Activated CD8-positive, alpha-beta memory T cell treated with anti-CD3 and anti-CD28 coated beads for 24 hours (primary cell): ENCODE measurements at regions not wholly inside any gene's neighbourhood (a gene's known extent, or its start where the extent isn't known, plus 50 kb on each side); places are given as distances from the start of the nearest gene placed in this dataset.
"Not testable (repeated sequence)": the region's sequence is repeated elsewhere in the genome, so short reads cannot be mapped to it uniquely, and the experiment has no call there.

ENCODE experiments used
- DNase-seq: peaks from one replicate; pipeline ENCODE4 v3.0.0-alpha.2; 2020

DNA sequence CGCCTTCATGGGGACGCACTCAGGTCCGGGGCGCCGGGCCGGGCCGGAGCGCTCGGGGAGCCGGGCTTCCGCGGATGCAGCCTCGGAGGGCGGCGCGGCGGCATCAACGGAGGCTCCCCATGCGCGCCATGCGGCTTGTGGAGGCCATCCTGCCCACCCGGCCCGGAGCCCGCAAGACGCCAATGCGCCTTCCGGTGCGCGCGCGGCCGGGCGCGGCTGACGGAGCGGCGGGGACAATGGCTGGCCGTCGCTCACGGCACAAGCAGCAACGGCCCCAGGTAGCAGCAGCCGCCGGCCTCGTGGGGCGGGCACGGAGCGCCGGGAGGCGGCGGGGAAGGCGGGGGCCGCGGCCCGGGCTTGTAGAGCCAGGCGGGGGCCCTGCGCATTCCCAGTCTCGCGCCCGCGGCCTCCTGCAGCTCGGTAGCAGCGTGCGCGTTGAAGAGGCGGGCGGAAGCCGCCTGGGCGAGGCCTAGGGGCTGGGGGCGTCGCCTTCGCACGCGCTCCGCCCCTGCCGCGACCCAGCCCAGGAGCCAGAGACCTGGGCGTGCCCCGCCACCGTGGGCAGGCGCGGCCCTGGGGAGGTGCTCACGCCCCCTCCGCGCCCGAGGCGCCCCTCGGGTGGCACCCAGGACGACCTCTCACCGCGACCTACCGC, 168.6 kb upstream of the PRKX start:
- DNase-seq, result not testable (repeated sequence)

DNA sequence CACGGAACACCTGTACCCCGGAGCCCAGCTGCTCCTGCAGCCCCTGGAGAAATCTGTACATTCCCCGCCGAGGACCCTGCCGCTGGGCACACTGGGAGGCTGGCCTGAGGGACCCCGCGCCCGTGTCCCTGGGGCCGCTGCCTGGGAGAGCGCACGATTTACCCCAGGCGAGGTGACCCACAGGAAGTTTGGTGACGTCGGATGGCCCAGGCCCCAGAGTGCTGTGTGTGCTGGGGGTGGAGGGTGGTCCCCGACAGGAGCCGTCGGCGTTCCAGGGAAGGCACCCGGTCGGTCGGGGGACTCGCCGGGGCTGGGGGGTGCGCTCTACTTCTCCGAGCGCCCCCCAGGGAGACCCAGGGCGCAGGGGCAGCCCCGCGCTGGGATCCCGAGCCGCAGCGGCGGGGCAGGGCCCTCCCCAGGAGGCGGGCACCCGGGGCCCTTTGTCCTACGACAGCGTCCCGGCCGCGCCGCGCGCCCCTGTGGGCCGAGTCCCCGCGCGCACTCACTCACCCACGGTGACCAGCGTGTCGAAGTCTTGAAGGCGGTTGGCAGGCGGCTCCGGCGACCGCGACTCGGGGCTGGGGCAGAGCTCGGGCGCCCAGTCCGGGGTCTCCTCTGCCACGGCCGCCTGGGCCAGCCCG, 167.9 kb upstream of the PRKX start:
- not testable (repeated sequence) for DNase-seq

DNA sequence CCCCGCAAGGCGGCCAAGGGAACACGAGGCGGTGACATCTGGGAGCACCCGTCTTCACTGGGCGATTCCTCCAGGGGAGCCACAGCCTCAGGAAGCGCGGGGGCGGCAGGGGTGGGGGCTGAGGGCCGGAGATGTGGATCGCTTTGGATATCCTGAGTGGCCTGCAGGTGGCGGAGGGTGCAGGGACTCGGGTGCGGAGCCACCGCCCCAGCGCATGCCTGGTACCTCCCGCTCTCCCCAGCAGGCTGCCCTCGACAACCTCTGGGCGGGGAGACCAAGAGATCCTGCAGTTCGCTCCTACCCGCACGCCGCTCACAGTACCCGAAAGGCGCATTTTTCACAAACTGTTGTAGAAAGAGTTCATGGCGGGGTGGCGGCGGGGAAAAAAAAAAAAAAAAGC, 162.9 kb upstream of the PRKX start:
- not testable (repeated sequence) for DNase-seq

DNA sequence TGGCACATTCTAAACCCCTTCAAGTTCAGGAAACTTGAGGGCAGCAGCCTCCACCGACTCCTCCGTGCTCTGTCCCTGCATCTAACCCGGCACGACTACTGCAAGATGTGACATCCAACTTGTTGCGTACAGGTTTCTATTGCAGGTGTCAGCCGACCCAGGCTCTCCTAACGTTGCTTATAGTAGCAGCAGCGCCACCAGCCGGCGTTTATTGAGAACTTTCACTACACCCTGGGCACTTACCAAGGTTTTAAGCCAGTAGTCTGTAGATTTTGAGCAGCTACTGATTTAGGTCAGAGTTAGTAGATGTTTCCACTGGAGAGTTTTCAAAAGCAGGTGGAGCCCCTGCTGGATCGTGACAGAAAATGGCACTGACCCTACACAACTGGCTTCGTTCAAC, 162.2 kb upstream of the PRKX start:
- DNase-seq, result not testable (repeated sequence)

DNA sequence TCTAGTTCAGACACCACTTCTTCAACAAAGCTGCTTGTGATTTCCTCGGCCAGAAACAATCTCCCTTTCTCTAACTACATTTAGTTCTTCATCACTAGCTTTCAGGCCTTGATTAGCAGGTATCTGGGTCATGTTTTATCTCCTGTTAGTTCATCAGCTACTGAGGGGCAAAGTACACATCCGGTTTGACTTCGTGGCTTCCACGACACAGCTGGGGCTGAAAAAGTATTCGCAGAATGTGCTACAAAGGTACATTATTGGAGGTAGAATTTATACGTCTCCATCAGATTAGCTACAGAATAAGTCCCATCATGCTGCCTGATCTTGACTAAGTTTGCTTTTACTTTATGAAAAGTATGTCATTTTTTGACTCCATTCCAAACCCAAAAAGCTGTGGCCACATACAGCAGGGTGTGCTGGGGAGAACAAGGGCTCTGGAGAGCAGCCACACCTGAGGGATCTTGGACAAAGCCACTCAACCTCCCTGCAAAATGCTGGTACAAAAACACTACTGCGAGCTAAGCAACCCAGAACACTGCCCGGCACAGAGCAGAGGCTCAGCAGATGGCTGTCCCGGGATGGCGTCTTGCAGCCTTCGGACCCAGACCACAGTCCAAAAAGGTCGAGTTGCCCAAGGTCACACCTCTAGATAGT, 158.9 kb upstream of the PRKX start:
- DNase-seq, result not testable (repeated sequence)

DNA sequence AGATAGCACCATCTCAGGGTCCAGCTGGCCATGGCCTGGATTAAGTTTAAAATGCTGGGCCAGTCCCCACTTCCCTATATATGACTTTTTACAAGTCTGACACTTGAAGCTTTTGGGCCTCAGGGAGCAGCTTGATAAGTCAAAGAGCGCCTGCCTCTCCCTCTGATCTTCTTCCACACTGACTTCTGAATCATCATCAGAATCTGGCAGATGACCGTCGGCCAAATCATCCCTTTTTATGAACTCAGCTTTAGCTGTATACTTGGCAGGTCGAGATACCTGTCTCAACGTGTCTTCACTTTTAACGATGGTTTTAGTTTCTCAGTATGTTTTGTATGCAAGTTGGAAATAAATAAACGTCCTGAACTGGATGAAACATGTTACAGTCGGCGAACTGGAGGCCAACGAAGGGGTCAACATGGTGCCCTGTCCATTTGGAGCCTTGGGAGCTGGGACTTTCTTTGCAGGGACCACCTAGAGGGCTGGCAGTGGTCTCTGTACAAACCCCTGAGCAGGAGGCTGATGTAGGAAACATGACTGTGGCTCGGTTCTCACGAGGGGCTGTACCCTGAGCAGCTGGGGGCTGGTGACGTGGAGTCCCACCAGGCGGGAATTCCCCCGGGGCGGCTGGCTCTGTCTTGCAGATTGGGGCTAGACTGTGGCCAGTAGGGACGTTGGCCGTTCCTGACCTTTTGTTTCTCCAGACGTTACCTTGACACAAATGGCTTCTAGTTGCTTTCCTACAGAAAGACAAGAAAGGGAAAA, 153.8 kb upstream of the PRKX start:
- not testable (repeated sequence) for DNase-seq

DNA sequence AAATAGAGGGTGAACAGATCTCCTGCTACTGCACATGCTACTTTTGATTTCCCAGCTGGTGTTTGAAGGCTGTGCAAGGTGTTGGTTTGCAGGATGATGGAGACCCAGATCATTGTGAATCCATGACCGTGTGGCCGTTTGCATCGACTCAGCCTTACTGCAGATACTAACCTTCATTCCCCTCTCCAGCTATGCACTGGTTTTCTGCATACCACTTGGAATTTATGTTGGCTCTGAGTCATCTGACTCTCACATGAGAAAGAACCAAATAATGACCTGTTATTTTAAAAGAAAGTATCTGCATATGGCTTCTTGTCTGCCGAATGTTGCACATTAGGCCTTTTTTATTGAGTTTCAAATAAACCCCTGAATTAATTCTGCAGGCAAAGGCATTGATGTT, 144.9 kb upstream of the PRKX start:
- not testable (repeated sequence) for DNase-seq

DNA sequence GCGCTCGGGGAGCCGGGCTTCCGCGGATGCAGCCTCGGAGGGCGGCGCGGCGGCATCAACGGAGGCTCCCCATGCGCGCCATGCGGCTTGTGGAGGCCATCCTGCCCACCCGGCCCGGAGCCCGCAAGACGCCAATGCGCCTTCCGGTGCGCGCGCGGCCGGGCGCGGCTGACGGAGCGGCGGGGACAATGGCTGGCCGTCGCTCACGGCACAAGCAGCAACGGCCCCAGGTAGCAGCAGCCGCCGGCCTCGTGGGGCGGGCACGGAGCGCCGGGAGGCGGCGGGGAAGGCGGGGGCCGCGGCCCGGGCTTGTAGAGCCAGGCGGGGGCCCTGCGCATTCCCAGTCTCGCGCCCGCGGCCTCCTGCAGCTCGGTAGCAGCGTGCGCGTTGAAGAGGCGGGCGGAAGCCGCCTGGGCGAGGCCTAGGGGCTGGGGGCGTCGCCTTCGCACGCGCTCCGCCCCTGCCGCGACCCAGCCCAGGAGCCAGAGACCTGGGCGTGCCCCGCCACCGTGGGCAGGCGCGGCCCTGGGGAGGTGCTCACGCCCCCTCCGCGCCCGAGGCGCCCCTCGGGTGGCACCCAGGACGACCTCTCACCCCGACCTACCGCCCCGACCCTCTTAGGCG, 130.2 kb upstream of the PRKX start:
- DNase-seq, result not testable (repeated sequence)

DNA sequence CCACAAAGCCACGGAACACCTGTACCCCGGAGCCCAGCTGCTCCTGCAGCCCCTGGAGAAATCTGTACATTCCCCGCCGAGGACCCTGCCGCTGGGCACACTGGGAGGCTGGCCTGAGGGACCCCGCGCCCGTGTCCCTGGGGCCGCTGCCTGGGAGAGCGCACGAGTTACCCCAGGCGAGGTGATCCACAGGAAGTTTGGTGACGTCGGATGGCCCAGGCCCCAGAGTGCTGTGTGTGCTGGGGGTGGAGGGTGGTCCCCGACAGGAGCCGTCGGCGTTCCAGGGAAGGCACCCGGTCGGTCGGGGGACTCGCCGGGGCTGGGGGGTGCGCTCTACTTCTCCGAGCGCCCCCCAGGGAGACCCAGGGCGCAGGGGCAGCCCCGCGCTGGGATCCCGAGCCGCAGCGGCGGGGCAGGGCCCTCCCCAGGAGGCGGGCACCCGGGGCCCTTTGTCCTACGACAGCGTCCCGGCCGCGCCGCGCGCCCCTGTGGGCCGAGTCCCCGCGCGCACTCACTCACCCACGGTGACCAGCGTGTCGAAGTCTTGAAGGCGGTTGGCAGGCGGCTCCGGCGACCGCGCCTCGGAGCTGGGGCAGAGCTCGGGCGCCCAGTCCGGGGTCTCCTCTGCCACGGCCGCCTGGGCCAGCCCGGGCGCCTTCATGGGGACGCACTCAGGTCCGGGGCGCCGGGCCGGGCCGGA, 129.5 kb upstream of the PRKX start:
- DNase-seq, result peak; percentile 83

DNA sequence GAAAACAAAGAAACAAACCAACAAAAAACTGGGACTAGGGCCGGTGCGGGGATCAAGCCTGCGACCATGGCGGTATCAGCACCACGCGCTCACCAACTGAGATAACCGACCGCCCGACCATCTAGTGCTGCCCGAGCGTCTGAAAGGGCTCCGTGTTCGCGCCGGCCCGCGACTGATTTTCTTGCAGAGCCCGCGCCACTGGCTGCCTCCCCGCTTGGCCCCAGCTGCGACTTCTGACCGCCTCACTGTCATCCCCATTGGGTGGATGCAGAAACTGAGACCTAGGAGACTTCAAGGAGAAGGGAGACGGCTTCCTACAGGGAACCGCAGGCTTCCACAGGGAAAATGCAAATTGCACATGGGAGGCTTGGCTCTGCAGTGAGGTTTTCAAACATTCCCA, 125.3 kb upstream of the PRKX start:
- DNase-seq, result not testable (repeated sequence)

DNA sequence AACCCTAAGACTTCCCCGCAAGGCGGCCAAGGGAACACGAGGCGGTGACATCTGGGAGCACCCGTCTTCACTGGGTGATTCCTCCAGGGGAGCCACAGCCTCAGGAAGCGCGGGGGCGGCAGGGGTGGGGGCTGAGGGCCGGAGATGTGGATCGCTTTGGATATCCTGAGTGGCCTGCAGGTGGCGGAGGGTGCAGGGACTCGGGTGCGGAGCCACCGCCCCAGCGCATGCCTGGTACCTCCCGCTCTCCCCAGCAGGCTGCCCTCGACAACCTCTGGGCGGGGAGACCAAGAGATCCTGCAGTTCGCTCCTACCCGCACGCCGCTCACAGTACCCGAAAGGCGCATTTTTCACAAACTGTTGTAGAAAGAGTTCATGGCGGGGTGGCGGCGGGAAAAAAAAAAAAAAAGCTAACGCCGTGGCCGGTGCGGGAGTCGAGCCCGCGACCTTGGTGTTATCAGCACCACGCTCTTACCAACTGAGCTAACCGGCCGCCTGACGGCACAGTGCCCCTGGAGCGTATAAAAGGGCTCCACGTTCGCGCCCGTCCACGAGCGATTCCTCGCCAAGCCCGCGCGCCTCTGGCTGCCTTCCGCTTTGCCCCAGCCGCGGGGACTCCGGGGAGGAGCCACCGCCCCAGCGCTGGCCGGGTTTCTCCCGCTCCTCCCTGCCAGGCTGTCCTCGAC, 124.7 kb upstream of the PRKX start:
- DNase-seq, result not testable (repeated sequence)

DNA sequence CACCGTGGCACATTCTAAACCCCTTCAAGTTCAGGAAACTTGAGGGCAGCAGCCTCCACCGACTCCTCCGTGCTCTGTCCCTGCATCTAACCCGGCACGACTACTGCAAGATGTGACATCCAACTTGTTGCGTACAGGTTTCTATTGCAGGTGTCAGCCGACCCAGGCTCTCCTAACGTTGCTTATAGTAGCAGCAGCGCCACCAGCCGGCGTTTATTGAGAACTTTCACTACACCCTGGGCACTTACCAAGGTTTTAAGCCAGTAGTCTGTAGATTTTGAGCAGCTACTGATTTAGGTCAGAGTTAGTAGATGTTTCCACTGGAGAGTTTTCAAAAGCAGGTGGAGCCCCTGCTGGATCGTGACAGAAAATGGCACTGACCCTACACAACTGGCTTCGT, 123.8 kb upstream of the PRKX start:
- DNase-seq, result not testable (repeated sequence)

DNA sequence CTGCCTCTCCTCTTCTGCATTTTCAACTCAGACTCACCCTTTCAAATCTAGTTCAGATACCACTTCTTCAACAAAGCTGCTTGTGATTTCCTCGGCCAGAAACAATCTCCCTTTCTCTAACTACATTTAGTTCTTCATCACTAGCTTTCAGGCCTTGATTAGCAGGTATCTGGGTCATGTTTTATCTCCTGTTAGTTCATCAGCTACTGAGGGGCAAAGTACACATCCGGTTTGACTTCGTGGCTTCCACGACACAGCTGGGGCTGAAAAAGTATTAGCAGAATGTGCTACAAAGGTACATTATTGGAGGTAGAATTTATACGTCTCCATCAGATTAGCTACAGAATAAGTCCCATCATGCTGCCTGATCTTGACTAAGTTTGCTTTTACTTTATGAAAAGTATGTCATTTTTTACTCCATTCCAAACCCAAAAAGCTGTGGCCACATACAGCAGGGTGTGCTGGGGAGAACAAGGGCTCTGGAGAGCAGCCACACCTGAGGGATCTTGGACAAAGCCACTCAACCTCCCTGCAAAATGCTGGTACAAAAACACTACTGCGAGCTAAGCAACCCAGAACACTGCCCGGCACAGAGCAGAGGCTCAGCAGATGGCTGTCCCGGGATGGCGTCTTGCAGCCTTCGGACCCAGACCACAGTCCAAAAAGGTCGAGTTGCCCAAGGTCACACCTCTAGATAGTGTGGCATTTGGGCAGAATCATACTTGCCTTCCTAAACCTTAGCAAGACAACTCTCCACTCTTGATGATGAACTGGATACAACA, 120.5 kb upstream of the PRKX start:
- not testable (repeated sequence) for DNase-seq

DNA sequence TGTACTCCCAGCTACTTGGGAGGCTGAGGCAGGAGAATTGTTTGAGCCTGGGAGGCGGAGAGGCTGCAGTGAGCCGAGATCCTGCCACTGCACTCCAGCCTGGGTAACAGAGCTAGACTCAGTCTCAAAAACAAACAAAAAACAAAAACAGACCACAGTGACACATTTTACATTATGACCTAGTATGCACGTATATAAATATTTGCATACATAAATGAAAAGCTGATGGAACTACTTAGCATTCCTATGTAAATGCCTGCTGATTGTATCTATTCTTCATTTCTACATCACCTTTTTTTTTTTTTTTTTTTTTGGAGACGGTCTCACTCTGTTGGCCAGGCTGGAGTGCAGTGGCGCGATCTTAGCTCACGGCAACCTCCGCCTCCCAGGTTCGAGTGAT, 116.6 kb upstream of the PRKX start:
- DNase-seq, result not testable (repeated sequence)

DNA sequence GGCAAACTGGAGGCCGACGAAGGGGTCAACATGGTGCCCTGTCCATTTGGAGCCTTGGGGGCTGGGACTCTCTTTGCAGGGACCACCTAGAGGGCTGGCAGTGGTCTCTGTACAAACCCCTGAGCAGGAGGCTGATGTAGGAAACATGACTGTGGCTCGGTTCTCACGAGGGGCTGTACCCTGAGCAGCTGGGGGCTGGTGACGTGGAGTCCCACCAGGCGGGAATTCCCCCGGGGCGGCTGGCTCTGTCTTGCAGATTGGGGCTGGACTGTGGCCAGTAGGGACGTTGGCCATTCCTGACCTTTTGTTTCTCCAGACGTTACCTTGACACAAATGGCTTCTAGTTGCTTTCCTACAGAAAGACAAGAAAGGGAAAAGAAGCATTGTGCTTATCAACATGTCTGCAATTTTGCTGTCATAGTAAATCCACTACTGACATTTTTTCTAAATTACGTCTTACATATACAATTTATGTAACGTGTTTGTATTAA, 115.6 kb upstream of the PRKX start:
- not testable (repeated sequence) for DNase-seq

DNA sequence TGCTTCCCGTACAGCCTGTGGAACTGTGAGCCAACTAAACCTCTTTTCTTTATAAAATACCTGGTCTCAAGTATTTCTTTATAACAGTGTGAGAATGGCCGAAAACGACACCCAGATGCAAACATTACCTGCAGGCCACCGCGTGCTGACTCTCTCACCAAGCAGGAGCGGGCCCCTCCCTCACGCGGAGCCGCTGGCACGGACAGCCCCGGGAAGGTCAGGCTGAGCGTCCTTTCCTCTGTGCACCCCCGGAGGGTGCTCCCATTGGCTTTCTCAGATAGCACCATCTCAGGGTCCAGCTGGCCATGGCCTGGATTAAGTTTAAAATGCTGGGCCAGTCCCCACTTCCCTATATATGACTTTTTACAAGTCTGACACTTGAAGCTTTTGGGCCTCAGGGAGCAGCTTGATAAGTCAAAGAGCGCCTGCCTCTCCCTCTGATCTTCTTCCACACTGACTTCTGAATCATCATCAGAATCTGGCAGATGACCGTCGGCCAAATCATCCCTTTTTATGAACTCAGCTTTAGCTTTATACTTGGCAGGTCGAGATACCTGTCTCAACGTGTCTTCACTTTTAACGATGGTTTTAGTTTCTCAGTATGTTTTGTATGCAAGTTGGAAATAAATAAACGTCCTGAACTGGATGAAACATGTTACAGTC, 115.1 kb upstream of the PRKX start:
- DNase-seq, result not testable (repeated sequence)

DNA sequence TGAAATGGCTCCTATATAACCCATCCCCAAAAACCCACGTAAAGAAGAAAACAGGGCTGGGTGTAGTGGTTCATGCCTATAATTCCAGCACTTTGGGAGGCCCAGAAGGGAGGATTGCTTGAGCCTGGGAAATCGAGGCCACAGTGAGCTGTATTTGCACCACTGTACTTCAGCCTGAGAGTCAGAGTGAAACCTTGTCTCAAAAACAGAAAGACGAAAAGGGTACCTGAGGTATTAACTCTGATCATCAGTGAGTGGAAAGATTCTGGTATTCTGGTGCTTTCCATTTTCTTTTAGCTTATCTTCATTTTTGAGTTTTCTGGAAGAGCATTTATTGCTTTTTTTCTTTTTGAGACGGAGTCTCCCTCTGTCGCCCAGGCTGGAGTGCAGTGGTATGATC, 110.6 kb upstream of the PRKX start:
- not testable (repeated sequence) for DNase-seq

DNA sequence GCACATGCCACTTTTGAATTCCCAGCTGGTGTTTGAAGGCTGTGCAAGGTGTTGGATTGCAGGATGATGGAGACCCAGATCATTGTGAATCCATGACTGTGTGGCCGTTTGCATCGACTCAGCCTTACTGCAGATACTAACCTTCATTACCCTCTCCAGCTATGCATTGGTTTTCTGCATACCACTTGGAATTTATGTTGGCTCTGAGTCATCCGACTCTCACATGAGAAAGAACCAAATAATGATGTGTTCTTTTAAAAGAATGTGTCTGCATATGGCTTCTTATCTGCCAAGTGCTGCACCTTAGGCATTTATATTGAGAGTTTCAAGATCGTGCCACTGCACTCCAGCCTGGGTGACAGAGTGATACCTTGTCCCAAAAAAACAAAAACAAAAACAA, 106.7 kb upstream of the PRKX start:
- no peak for DNase-seq

DNA sequence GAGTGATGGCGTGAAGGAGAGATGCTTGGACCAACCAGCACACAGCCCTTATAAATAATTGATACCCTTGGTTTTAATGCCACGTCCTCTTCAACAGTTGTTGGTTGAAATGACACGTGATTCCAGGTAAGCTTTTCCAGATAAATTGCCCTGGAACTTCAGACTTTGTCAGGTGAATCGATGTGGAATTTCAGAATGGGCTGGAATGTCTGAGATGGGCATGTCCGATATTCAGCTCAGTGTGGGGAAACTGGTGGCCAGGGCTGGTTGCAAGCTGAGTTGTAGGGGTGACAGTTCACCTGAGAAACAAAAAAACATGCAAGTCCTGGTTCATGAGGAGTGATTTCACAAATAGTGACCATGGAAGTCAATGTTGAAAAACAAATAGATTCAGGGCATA, 104.0 kb upstream of the PRKX start:
- peak; percentile 41 for DNase-seq
